ENCODE measurements at regions not wholly inside any gene's neighbourhood (a gene's known extent, or its start where the extent isn't known, plus 50 kb on each side); places are given as distances from the start of the nearest gene placed in this dataset.

DNA sequence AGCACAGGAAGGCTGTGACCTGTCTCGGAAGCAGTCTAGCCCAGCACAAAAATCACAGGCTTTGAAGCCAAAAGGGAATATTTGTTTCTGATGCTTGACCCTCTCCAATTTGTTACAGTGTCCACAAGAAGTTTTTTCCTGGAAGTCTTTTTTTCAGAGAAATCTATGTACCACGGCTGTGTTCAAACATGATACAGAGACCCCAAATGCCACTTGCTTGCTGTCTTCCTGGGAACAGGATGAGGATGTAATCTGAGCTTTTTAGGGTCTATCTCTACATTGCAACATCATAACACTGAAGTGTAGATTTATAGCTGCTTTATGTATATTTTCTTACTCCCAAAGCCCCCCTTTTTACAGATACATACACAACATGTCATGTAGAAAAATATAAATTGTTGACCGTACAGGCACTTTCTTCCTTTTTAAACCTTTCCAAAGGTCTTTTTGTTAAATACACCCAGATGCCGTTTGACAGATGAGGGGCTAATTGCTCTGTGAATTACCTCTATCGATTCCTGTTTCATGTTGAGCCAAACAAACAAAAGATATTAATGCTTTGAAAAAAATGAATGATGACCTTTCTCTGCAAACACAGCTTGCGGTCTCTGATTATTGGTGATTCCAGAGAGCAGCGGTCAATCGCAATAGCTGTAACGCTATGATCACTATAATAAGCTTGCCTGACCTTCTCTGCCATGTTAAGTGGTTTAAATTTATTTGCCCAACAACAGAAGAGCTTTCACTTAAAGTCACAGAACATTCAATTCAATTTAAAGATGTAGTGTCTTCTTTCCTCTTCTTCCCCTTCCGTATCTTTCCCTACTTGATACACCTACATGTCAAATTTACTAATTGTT lies 875.9 kb upstream of the NR2F2 start:
- TF ChIP-seq, protein P1, sequence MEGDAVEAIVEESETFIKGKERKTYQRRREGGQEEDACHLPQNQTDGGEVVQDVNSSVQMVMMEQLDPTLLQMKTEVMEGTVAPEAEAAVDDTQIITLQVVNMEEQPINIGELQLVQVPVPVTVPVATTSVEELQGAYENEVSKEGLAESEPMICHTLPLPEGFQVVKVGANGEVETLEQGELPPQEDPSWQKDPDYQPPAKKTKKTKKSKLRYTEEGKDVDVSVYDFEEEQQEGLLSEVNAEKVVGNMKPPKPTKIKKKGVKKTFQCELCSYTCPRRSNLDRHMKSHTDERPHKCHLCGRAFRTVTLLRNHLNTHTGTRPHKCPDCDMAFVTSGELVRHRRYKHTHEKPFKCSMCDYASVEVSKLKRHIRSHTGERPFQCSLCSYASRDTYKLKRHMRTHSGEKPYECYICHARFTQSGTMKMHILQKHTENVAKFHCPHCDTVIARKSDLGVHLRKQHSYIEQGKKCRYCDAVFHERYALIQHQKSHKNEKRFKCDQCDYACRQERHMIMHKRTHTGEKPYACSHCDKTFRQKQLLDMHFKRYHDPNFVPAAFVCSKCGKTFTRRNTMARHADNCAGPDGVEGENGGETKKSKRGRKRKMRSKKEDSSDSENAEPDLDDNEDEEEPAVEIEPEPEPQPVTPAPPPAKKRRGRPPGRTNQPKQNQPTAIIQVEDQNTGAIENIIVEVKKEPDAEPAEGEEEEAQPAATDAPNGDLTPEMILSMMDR (IDR thresholded peaks at IDR 0.05), result no peak
- no peak for TF ChIP-seq POLR2A (IDR thresholded peaks at IDR 0.05)

Measured in body of pancreas (tissue), 4 donors.